HG02642 (cell line): ENCODE measurements at regions not wholly inside any gene's neighbourhood (a gene's known extent, or its start where the extent isn't known, plus 50 kb on each side); places are given as distances from the start of the nearest gene placed in this dataset.

ENCODE experiments used
- ATAC-seq: cut with Tn5 transposase; IDR thresholded peaks from one replicate; pipeline ENCODE4 v1.9.1; 2021; ENCODE audit warnings: mild to moderate bottlenecking; ENCODE audit not compliant: unreplicated experiment, poor library complexity

GRCh38 chr6:14804001-14804784 lies 441.7 kb upstream of the JARID2 start:
- ATAC-seq: no peak

- no peak for ATAC-seq
Measured at GRCh38 chr6:14804785-14805210, 441.1 kb upstream of the JARID2 start.

- no peak for ATAC-seq
Measured at GRCh38 chr6:14806101-14806500, 439.8 kb upstream of the JARID2 start.

- ATAC-seq: no peak
Measured at GRCh38 chr6:14807130-14807529, 438.7 kb upstream of the JARID2 start.

GRCh38 chr6:14807971-14808370 lies 437.9 kb upstream of the JARID2 start:
- ATAC-seq: no peak

- ATAC-seq: no peak
Measured at GRCh38 chr6:14810021-14810420, 435.8 kb upstream of the JARID2 start.

- ATAC-seq: no peak
Measured at GRCh38 chr6:14811775-14812428, 434.0 kb upstream of the JARID2 start.

- no peak for ATAC-seq
Measured at GRCh38 chr6:14814016-14814415, 431.9 kb upstream of the JARID2 start.

GRCh38 chr6:14816116-14816859 lies 429.6 kb upstream of the JARID2 start:
- no peak for ATAC-seq

- no peak for ATAC-seq
Measured at GRCh38 chr6:14817074-14817473, 428.8 kb upstream of the JARID2 start.

GRCh38 chr6:14818422-14818884 lies 427.4 kb upstream of the JARID2 start:
- ATAC-seq: no peak

GRCh38 chr6:14819001-14819400 lies 426.9 kb upstream of the JARID2 start:
- ATAC-seq: no peak

GRCh38 chr6:14819840-14820420 lies 425.9 kb upstream of the JARID2 start:
- ATAC-seq: no peak

- no peak for ATAC-seq
Measured at GRCh38 chr6:14822012-14822553, 423.8 kb upstream of the JARID2 start.

- no peak for ATAC-seq
Measured at GRCh38 chr6:14822679-14823078, 423.2 kb upstream of the JARID2 start.

- ATAC-seq: no peak
Measured at GRCh38 chr6:14824060-14824459, 421.8 kb upstream of the JARID2 start.

GRCh38 chr6:14824484-14825275 lies 421.2 kb upstream of the JARID2 start:
- ATAC-seq: no peak

- ATAC-seq: no peak
Measured at GRCh38 chr6:14826456-14826855, 419.4 kb upstream of the JARID2 start.

- ATAC-seq: no peak
Measured at GRCh38 chr6:14827354-14827753, 418.5 kb upstream of the JARID2 start.

- no peak for ATAC-seq
Measured at GRCh38 chr6:14828201-14828611, 417.7 kb upstream of the JARID2 start.
